Omental fat pad (tissue), 3 donors: ENCODE measurements at regions not wholly inside any gene's neighbourhood (a gene's known extent, or its start where the extent isn't known, plus 50 kb on each side); places are given as distances from the start of the nearest gene placed in this dataset.

Experiments
- ATAC-seq: fragments of 150-250 bp; one replicate; pipeline ENCODE4 v1.9.1; 2016; ENCODE audit warnings: mild to moderate bottlenecking, moderate library complexity; ENCODE audit not compliant: low FRiP score
- DNase-seq: peaks from one replicate; pipeline ENCODE4 v3.0.0-alpha.2; 2019; ENCODE audit warnings: low spot score
- CTCF ChIP-seq, 3 donors: fragments of 450-650 bp; IDR thresholded peaks; one replicate each; pipeline ENCODE4 v1.5.1; 2016 to 2017; ENCODE audit warnings: antibody characterized with exemption in 3 of 3, mild to moderate bottlenecking in 3 of 3, moderate library complexity in 2 of 3

- no peak for TF ChIP-seq CTCF (IDR thresholded peaks at IDR 0.05)
- ATAC-seq (no peak), DNase-seq (no peak)
These were observed 1085.2 kb downstream of the NSUN3 start for GRCh38 chr3:95148107-95148506.

- no peak for ATAC-seq
- no peak for TF ChIP-seq CTCF (IDR thresholded peaks at IDR 0.05)
These were observed 1088.7 kb downstream of the NSUN3 start for GRCh38 chr3:95151590-95151989.

GRCh38 chr3:95154766-95155165, 1091.9 kb downstream of the NSUN3 start:
- ATAC-seq (no peak), DNase-seq (no peak)
- no peak for TF ChIP-seq CTCF (IDR thresholded peaks at IDR 0.05)

More at GRCh38 chr3:95151590-95151989, 1088.7 kb downstream of the NSUN3 start:
- no peak for DNase-seq

- DNase-seq: no peak
- TF ChIP-seq CTCF (IDR thresholded peaks at IDR 0.05): no peak
- no peak for ATAC-seq
These were observed 1099.9 kb downstream of the NSUN3 start for GRCh38 chr3:95162794-95163193.

- ATAC-seq: no peak
- TF ChIP-seq CTCF (IDR thresholded peaks at IDR 0.05): no peak
- DNase-seq: no peak
These were observed 1104.9 kb downstream of the NSUN3 start for GRCh38 chr3:95167748-95168147.

GRCh38 chr3:95168526-95168925, 1105.7 kb downstream of the NSUN3 start:
- ATAC-seq (no peak), DNase-seq (no peak)
- TF ChIP-seq CTCF (IDR thresholded peaks at IDR 0.05): no peak

- ATAC-seq (no peak), DNase-seq (no peak)
- TF ChIP-seq CTCF (IDR thresholded peaks at IDR 0.05): no peak
These were observed 1109.5 kb downstream of the NSUN3 start for GRCh38 chr3:95172164-95172943.
